Esophagus mucosa (tissue), 1 donor: ENCODE measurements at regions not wholly inside any gene's neighbourhood (a gene's known extent, or its start where the extent isn't known, plus 50 kb on each side); places are given as distances from the start of the nearest gene placed in this dataset.

Experiments
- ATAC-seq: fragments of 200-7000 bp; cut with Tn5 transposase; one replicate; pipeline ENCODE4 v1.9.1; 2020
- donor health status: DM: yes; HTN: yes; CAD: no.

DNA sequence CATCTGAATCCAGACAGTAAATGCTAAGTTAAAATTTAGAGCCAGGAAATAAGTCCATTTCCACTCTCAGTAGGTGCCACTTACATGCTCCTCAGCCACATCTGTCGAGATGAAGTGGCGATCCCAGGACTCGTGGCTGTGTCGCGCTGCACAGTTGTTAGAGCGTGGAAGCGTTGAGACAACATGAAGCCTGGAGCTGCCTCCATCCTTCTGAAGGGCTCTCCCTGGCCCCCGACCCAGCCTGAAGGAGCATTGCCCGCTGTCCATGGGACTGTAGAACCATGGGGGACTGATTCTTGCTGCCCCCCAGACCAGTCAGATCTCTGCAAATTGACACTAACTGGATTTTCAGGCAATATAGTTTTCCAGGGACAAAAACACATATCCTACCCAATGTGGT, 58.9 kb downstream of the IRX1 start:
- no peak for ATAC-seq

DNA sequence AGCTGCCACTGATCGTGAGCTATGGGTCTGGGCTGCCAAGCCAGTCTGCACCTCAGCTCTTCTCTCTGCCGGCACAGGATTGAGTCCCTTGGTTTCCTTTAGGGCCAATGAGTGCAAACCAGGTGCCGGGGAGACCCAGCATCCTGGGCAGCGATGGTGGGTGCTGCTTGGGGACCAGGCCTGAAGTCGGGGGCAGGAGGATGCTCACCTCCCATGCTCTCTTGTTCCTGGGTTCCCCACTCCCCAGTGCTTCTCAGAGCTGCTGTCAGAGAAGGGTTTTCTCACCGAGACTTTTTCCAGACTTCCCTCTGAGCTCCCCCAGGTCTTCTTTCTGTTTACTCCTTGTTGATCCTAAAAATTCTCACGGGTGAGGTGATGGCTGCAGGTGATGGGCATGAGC, 61.2 kb downstream of the IRX1 start:
- no peak for ATAC-seq

DNA sequence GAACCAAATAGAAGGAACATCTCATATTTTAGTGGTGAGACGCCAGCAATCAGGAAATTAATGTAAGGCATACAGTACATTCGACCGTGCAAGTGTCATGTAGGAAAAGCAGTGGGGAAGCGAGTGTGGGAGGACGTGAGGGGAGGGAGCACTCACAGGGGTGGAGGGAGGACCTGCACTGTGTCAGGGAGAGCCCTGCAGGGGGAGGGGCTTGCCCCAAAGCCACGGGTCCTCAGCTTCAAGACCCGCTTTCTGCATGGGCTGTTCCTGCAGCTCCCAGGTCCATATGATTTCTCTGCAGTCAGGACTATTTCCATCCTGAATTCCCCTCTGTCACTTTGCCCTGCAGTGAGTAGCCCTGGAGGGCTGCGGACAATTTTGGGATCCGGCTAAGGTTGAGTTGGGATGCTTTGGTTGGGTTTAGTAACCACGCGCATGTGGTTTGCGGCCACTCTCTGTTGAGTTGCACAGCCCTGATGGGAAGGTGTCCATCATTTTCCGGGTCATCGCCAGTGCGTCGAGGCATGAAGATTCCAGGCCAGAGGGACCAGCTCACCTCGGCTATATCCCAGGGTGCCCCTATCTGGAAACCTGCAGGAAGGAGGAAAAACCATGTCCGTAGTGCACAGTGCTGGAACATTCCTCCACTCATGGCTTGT, 61.9 kb downstream of the IRX1 start:
- ATAC-seq: no peak

DNA sequence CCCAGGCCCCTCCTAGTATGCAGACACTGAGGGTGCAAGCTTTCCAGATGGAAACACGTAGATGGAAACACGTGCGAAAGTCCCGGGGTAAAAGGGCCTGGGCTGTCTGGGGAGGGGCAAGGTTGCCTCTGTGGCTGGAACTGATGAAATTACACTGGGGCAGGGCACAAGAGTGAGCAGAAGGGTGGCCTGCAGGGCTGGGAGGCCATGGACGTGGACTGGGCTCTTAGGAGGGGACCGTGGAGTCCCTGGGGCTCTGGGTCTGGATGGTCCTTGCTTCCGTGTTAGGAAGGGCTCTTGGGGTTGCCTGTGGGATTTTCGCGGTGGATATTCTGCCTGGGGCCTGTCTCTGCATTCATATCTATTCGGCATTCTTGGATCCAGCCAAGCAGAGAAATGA, 63.3 kb downstream of the IRX1 start:
- ATAC-seq: no peak

DNA sequence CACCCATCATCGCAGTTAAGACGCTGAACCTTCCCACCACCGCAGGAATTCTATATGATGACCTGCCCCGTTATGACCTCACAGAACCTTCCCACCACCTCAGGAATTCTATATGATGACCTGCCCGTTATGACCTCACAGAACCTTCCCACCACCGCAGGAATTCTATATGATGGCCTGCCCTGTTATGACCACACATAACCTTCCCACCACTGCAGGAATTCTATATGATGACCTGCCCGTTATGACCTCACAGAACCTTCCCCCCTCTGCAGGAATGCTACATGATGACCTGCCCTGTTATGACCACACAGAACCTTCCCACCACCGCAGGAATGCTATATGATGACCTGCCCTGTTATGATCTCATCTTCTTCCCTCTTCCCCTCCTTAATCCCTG, 64.3 kb downstream of the IRX1 start:
- ATAC-seq: peak; percentile 53

DNA sequence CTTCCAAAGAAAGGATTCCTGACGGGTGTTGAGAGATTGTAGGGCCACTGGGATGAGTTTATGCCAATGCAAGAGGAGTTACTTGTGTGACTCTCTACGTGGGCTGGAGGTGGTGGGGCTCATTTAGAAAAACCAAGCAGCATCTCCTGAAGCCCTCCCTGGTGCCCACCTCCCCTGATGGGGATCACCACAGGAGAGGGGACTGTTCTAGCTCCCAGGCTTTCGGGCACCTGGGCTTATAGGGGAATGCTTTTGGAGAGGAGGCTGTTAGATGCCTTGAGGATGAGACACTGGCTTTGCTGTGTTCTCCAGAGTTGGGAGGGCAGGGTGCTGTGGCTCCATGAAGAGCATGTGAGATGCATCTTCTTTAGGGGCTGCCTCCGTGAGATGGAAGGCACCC, 65.0 kb downstream of the IRX1 start:
- no peak for ATAC-seq

DNA sequence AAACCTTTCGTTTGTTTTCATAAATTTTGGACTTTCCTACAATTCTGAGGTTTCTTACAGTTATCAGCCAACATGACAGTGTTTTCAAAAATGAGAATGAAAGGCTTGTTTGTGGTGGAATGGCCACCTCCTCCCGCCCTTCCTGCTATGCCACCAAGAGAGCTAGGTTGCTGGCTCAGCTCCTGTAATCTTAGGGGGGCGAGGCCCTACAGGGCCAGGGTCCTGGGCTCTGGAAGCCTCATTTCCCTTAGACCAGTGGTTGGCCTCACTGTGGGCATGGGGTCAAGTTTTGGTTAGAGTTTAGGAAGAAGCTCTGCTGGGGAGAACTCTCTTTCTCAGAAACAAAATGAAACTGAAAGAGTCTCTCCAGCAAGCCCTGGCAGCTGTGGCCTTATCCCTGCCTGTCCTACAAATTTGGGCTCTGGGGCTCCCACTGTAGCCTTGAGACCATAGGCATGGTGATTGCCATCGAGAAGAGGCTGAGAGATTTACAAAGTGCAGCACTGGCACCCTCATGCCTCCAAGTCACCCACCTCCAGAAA, 66.2 kb downstream of the IRX1 start:
- ATAC-seq: no peak

DNA sequence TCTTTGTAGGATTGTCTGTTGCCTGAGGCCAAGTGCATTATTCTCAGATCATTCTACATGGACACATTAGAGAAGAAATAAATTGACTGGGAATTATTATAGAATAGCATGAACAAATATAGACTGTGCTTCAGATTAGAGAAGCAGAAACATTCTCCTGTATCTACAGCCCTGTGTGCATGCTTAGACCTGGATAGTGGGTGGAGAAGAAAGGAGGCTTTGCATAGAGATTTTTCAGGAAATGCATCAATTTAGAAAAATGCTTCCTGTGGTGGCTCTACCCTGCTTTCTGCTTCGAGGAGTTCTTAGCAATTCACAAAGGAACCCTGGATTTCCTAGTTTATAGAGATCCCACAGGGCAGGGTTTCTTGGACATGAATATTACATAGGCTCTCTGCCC, 66.7 kb downstream of the IRX1 start:
- ATAC-seq: no peak

DNA sequence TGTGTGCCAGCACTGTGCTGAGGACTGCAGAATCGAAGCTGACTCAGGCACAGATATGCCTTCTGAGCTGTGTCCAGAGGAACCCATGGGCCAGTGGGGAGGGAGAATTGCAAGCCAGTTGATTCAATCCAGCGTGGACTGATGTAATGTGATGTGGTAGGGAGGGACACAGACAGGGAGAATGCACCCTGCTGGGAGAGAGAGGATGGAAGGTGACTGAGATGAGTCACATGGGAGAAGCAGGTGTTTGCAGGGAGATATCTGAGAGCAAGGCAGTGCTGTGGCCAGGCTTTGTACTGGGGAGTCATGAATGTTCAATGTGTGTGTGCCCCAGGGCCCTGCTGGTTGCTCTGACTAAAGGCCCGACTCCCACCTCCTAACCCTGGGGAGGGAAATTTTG, 75.7 kb downstream of the IRX1 start:
- ATAC-seq: no peak

DNA sequence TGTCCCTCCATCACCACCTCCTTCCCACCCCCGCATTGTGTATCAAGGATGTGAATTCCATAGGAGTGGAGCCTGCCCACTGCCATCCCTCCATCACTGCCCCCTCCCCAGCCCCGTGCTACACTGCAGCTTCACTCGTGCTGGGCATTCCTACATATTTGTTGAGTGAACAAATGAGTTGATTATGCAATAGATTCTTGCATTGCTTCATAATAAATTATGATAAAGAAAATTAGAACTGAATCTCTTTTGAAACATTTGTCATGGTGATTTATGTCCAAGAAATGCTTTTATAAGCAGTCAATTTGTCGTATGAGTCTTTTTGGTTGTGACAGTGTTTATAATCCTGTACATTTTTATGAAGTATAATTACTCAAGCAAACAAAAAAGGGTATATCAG, 83.2 kb downstream of the IRX1 start:
- ATAC-seq: no peak

DNA sequence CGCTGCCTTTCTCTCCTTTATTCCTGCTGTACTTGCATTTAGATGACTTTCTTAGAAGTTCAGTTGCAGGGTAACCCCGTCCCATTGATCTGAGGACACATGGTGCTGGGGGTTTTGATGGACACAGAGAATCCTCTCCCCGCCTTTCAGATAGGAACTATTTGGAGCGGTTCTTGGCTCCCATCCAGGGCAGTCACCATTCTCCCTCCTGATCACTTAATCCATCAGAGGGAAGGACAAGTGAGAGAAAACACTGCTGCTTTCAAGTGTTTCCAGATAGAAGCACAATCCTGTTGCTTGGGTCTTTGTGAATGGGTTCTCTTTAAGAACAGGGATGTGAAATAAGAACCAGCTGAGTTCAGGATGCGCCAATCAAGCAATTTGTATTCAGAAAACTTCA, 85.2 kb downstream of the IRX1 start:
- no peak for ATAC-seq

DNA sequence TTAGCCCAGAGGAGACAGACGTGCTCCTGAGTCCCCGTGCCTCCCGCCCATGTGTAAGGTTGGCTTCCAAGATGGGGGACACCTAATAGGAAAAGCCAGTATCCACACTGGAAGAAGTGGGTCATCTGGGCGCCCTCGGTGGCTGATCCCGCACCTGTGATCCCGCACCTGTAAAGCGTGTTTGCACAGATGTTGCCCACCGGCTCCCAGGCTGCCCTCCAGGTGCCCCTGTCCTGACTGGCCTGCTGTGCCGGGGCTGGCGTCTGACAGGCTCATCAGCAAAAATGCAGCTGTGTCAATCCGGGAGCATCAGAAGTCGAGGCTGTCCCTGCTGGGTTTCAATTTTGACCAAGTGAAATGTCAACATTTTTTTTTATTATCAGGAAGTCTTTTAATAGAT, 88.5 kb downstream of the IRX1 start:
- no peak for ATAC-seq

DNA sequence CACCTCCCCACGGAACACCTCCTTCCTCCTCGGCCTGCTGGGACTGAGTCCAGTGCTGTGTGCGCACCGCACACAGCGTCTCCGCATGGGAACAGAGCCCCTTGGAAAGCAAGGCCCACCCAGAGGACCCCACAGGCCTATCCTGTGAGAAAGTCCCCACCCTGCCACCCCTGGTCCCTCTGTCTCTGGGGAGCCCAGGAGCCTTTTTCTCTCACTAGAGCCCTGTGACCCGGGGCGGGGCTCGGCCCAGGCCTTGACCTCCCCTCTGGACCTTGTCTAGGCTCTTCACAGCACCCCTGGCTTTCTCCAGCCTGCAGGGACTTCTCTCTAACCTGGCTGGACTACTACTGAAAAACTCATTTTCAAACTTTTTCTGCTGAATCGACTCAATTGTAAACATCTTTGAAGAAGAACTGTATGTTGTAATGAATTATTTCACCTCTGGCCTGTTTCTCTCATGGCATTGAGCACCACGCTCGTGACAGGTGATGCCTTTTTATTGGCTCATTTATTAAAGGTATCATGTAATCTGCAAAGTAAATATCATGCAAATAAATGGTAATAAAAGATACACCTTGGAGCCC, 89.2 kb downstream of the IRX1 start:
- ATAC-seq: peak; percentile 18

DNA sequence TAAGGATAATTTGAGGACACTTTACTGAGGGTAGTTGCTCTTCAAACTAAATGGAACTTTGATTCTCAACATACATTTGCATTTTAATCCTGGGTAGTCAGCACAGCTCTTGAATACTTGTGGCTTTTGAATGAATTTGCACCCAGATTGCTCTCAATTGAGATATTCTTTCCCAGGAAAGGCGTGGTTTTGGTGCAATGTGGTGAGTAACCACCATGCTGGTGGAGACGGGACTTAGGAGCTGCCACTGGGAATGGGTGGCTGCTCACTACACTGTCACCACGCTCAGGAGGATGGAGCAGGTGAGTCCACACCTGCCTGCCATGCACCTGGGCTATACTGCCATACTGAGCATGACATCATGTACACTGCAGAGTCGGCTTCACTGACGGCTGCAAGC, 99.2 kb downstream of the IRX1 start:
- ATAC-seq: no peak

DNA sequence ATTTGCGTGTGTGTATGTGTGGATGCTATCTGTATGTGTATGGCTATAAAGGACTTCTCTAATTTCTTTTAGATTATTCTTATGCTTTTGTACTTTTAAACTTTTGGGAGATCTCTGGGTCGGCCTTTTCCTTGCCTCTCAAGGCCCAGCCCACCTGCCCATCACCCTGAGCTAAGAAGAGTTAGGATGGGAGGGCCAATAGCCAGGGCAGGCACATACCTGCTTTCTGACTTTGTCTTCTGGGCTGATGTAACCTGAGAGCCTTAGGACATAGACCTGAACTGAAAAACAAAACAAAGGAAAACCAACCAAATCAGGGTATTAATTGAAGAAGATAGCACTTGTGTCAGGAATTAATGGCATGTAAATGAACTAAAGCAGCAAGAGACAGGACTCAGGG, 100.2 kb downstream of the IRX1 start:
- ATAC-seq: no peak

DNA sequence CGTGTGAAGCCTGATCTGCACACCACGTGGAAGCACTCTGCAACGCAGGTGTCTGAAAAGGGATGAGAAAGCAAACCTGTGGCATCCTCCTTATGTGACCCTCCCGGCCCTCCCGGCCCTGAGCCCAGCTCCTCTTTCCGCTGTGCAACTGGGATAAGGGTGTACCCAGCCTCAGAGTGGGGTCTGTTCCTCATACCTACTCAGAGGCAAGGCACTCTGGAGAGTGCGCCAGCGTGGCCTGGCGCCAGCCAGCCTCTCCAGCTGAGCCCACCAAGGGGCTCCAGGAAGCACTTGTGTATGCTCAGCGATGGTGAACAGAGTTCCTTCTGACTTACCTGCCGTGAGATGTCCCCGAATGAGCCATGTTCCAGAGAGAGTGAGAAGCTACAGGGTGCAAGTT, 102.8 kb downstream of the IRX1 start:
- no peak for ATAC-seq

DNA sequence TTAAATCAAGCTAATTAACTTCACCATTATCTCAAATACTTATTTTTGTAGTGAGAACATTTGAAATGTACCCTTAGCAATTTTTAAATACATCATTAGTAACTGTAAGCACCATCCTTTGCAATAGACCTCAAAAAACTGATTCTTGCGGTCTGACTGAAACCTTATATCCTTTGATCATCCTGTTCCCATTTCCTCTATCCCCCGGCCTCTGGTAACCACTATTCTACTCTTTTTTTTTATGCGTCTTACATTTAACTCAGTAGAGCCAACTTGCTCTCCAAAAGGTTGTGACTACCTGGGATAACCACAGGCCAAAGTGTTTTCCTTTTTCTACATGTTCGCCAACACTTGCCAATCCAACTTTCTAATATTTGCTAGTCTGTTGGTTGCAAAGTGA, 106.1 kb downstream of the IRX1 start:
- ATAC-seq: no peak

DNA sequence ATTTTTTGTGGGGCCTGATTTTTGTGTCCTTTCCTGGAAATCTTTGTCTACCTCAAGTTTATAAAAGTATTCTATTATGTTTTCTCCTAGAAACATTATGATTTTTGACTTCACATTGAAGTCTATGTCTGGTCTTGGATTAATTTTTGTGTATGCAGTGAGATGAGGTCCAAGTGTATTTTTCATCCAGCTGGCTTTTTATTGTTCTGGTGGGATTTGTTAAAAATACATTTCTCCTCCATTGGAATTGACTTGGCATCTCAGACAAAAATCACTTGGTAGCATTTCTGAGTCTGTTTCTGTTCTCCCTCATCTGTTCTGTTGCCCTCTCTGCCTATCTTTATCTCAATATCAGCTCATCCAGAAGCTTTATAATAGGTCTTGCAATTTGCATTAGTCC, 109.0 kb downstream of the IRX1 start:
- no peak for ATAC-seq

DNA sequence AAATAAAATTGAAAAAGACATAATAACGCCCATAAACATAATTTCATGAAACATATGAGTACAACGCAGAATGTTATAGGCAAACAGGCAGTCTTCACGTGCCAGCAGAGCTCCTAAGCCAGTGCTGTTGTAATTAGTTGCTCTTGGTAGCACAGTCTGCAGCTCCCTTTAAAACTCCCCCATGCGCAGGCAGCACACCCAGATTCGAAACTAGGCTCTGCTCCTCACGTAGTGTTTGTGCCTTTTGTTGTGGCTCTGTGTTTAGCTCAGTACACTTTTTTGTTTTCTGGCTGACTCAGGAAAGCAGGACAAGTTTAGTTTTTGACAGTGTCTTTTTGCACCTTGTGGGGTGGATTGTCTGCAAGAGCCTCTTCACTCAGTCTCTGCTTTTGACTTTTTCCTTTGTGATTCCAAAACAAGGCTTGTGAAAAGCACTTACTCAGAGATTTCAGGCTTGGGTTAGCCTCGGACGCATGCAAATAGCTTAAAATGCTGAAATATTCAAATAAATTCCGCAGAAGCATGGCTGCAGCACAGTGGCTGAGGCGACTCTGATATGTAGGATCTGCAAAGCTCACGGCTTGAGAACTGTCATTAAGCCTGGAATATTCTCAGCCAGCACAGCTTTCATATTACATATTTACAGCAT, 113.6 kb downstream of the IRX1 start:
- no peak for ATAC-seq

DNA sequence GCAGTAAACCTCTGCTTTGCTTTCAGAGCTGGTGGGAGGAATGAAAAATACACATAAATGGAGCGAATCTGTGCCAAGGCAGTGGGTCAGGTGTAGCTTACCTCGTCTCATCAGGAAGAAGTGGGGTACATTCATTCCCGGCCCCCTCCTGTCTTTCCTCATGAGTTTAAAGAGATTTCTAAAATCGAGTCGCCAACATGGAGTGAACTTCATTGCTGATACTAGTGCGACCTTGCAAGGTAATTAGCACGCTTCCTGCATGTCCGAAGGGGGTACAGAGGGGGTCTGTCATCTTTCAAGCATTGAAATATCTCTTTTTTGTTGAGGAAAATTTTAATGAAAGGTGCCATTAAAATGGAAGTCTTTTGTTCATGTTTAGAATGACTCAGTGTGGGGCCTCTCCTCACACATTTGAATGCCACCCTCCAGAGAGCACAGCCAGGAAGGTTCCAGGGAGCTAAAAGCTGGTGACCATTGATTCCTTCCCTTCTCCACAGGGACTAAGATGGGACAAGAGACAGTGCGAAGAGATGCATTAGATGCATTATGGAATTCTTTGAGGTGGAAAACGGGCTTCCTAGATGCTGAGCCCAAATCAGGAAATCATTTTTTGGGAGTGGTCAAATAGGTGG, 114.2 kb downstream of the IRX1 start:
- no peak for ATAC-seq

DNA sequence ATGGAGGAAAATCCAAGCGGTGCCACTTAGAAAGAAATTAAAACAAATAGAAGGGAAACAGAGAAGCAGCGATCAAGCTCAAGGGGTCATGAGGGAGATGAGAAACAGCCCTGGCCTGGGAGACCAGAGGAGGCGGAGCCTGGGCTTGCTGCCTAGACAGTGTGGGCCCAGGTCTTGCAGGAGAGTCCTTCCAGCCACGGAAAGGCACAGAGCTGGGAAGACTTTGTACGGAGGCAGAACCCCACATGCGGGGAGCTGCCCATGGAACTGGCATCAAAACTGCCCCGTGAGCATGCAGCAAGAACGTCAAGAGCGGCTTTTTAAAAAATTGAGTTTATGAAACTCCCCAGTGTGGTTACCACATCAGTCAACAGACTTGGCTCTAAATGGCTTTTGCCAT, 119.4 kb downstream of the IRX1 start:
- ATAC-seq: no peak

DNA sequence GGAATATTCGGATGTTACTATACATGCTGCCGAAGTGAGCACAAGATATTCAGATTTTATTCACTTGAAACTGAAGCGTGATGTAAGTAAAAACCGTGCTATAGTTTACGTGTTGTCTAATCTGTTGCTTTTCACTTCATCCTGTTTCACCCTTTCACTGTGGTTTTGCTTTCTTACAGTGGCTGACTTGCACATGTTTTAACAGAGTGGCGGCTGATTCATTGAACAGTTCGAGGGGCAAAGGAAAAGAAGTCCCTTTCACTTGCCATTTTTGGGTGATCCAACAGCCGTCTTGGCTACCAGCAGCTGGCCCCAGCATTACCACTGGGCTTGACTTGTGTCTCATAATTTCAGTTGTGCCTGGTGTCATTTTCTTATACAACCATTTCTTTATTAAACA, 134.0 kb downstream of the IRX1 start:
- no peak for ATAC-seq

DNA sequence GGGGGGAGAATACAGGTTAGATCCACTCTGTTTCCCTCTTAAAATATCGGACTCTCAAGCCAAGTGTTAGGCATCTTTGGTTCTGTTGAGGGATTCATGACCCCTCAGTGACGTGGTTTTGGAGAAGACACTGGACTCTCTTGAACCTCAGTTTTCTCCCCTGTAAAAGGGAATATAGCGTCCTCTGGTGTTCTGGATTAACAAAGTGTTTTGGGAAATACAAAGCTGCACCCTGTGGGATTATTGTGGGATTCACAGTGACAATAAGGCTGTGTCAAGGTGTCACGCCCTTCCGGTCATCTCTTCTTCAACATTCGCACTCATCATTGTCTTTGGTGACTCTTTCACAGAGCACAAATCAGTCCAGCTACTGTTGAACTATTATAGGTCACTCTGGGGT, 139.0 kb downstream of the IRX1 start:
- no peak for ATAC-seq

DNA sequence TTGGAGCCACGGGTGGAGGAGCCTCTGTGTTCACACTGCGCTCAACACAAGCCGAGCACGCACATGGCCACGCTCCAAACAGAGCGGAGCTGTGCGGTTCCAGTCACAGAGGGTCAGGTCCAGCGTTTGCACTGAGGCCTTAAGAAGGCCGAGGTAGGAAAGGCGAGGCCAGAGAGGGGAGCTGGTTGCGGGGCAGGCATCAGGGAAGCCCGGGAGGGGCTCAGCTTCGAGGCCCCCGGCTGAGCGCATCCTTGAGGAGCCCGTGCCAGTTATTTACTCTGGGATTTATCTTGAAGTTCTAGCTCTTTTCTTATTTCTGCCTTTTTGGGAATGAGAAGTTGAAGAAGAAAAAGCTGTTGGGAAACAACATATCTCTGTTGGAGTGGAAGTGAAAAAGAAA, 140.8 kb downstream of the IRX1 start:
- ATAC-seq: no peak
